CD14-positive monocyte (primary cell): ENCODE measurements at regions not wholly inside any gene's neighbourhood (a gene's known extent, or its start where the extent isn't known, plus 50 kb on each side); places are given as distances from the start of the nearest gene placed in this dataset.
"Not testable (repeated sequence)": the region's sequence is repeated elsewhere in the genome, so short reads cannot be mapped to it uniquely, and the experiment has no call there.

Source experiments
- DNase-seq, 3 donors: peaks; one replicate each; pipeline ENCODE4 v3.0.0-alpha.2; 2011 to 2022
- H2AFZ ChIP-seq: 2 replicates; pipeline ENCODE4 v1.6.0; 2012; ENCODE audit warnings: mild to moderate bottlenecking, low read depth, low read length, inconsistent platforms; ENCODE audit not compliant: insufficient read depth, poor library complexity, severe bottlenecking
- H3K27ac ChIP-seq, 2 donors: 1 replicate in 1 of 2; 2 replicates in 1 of 2; pipeline ENCODE4 v1.5.1; 2012 to 2013; ENCODE audit warnings: low read length in 2 of 2, control low read depth in 1 of 2, inconsistent platforms in 1 of 2, low read depth in 1 of 2, mild to moderate bottlenecking in 1 of 2
- H3K27me3 ChIP-seq, 2 donors: one replicate each; pipeline versions ENCODE4 v1.6.0 to v1.6.1; 2011 to 2013; ENCODE audit warnings: low read length in 2 of 2; ENCODE audit not compliant: control insufficient read depth in 2 of 2, insufficient read depth in 2 of 2
- H3K36me3 ChIP-seq, 2 donors: replicated peaks in 1 of 2; 1 replicate in 1 of 2; 2 replicates in 1 of 2; pipeline versions ENCODE4 v1.5.1 to v1.6.1; 2012 to 2013; ENCODE audit warnings: low read length in 2 of 2, control low read depth in 1 of 2, inconsistent platforms in 1 of 2, mild to moderate bottlenecking in 1 of 2; ENCODE audit not compliant: insufficient read depth in 2 of 2, control insufficient read depth in 1 of 2
- H3K4me1 ChIP-seq, 2 donors: 1 replicate in 1 of 2; 2 replicates in 1 of 2; pipeline versions ENCODE4 v1.5.1 to v1.6.1; 2012 to 2013; ENCODE audit warnings: low read length in 2 of 2, control low read depth in 1 of 2, inconsistent platforms in 1 of 2, mild to moderate bottlenecking in 1 of 2, moderate library complexity in 1 of 2; ENCODE audit not compliant: insufficient read depth in 2 of 2, control insufficient read depth in 1 of 2
- H3K4me2 ChIP-seq: replicated peaks from 2 replicates; pipeline ENCODE3; 2012; ENCODE audit warnings: low read length, moderate library complexity, mild to moderate bottlenecking; ENCODE audit not compliant: poor library complexity, severe bottlenecking; ENCODE audit errors: extremely low read depth
- H3K4me3 ChIP-seq, 3 experiments: fragments of 200-600 bp in 1 of 3; sonication (generic) in 1 of 3; replicated peaks in 1 of 3; 1 replicate in 2 of 3; 2 replicates in 1 of 3; pipeline ENCODE4 v1.5.1; 2011 to 2013; ENCODE audit warnings: low read length in 3 of 3, mild to moderate bottlenecking in 3 of 3, control low read depth in 2 of 3, low read depth in 2 of 3, inconsistent platforms in 1 of 3, moderate library complexity in 1 of 3
- H3K79me2 ChIP-seq: 2 replicates; pipeline ENCODE4 v1.6.0; 2012; ENCODE audit warnings: mild to moderate bottlenecking, control low read depth, inconsistent platforms, low read length, moderate library complexity; ENCODE audit not compliant: insufficient read depth
- H3K9ac ChIP-seq: 2 replicates; pipeline ENCODE4 v1.6.0; 2017; ENCODE audit warnings: low read length, mild to moderate bottlenecking; ENCODE audit not compliant: insufficient read depth, poor library complexity, severe bottlenecking
- H3K9me3 ChIP-seq, 2 donors: replicated peaks in 1 of 2; 1 replicate in 1 of 2; 2 replicates in 1 of 2; pipeline versions ENCODE4 v1.5.1 to v1.6.1; 2012 to 2013; ENCODE audit warnings: low read length in 2 of 2, control low read depth in 1 of 2; ENCODE audit not compliant: control insufficient read depth in 1 of 2, insufficient read depth in 1 of 2
- H4K20me1 ChIP-seq: 2 replicates; pipeline ENCODE4 v1.6.0; 2012; ENCODE audit warnings: mild to moderate bottlenecking, low read length, control low read depth, moderate library complexity; ENCODE audit not compliant: insufficient read depth
- H3K27ac Mint-ChIP-seq, 7 donors: one replicate each; pipeline ENCODE4 v1.8.0; 2020; ENCODE audit warnings: mild to moderate bottlenecking in 7 of 7, mixed read lengths in 7 of 7, moderate library complexity in 6 of 7, inconsistent platforms in 2 of 7
- H3K27me3 Mint-ChIP-seq, 3 donors: one replicate each; pipeline ENCODE4 v1.8.0; 2021 to 2022; ENCODE audit warnings: low read depth in 3 of 3, mild to moderate bottlenecking in 3 of 3, mixed read lengths in 3 of 3, moderate library complexity in 3 of 3, inconsistent platforms in 1 of 3
- H3K36me3 Mint-ChIP-seq, 2 donors: one replicate each; pipeline ENCODE4 v1.8.0; 2020; ENCODE audit warnings: mixed read lengths in 2 of 2, inconsistent platforms in 1 of 2, mild to moderate bottlenecking in 1 of 2
- H3K4me1 Mint-ChIP-seq: one replicate; pipeline ENCODE4 v1.8.0; 2020; ENCODE audit warnings: mild to moderate bottlenecking, mixed read lengths
- H3K4me3 Mint-ChIP-seq, 2 donors: one replicate each; pipeline ENCODE4 v1.8.0; 2020; ENCODE audit warnings: mild to moderate bottlenecking in 2 of 2, mixed read lengths in 2 of 2, moderate library complexity in 1 of 2
- H3K9me3 Mint-ChIP-seq, 7 donors: one replicate each; pipeline ENCODE4 v1.8.0; 2020 to 2022; ENCODE audit warnings: mixed read lengths in 7 of 7, mild to moderate bottlenecking in 6 of 7, moderate library complexity in 6 of 7, inconsistent platforms in 2 of 7
- CTCF ChIP-seq: fragments of 200-600 bp; IDR thresholded peaks from one replicate; pipeline ENCODE4 v1.8.0; 2022; ENCODE audit warnings: antibody characterized with exemption, mild to moderate bottlenecking
- WGBS: methylation state at CpG from one replicate; pipeline ENCODE4 v1.1.5; 2013; ENCODE audit warnings: missing lambda C conversion rate; ENCODE audit not compliant: insufficient coverage; 5-methylcytosine and 5-hydroxymethylcytosine counted together
- intact Hi-C, 2 donors: fragments of 100-400 bp; cut with micrococcal nuclease; formaldehyde crosslinking; loops; one replicate each; pipeline versions ENCODE4 v1.15.0 to v1.15.1; 2023

GRCh38 chr18:39448942-39449341 is 1883.3 kb upstream of the CELF4 start:
- H3K9me3 Mint-ChIP-seq: peaks cover 0 to 9% (median 0%) of the 10 kb centered on the region in 7 donors
- H2AFZ ChIP-seq: no peak overlapping the region
- peaks cover 0 to 1% (median 0%) of the 10 kb centered on the region in 3 donors for H3K27me3 Mint-ChIP-seq
- intact Hi-C loops: no loop called here
- no peaks in the 10 kb centered on the region for H3K36me3 ChIP-seq
- no peaks in the 10 kb centered on the region for H3K36me3 Mint-ChIP-seq
- no peaks in the 10 kb centered on the region for H3K79me2 ChIP-seq
- no peak overlapping the region for H3K27ac Mint-ChIP-seq
- no peak overlapping the region for H3K4me3 Mint-ChIP-seq
- no peak overlapping the region for H3K27ac ChIP-seq
- no peaks in the 10 kb centered on the region for H3K27me3 ChIP-seq
- no peak for DNase-seq
- 0% methylated on average over 1 of the region's 1 CpG for WGBS
- H4K20me1 ChIP-seq: no peaks in the 10 kb centered on the region
- no peak for TF ChIP-seq CTCF
- peaks cover 13% of the 10 kb centered on the region for H3K4me1 Mint-ChIP-seq
- H3K4me1 ChIP-seq: no peaks in the 10 kb centered on the region
- H3K9me3 ChIP-seq: no peaks in the 10 kb centered on the region
- no peak overlapping the region for H3K4me3 ChIP-seq
- H3K4me2 ChIP-seq: no peak overlapping the region
- no peak overlapping the region for H3K9ac ChIP-seq

GRCh38 chr18:39444957-39445356 is 1879.4 kb upstream of the CELF4 start:
- H3K27me3 ChIP-seq, H3K27me3 Mint-ChIP-seq, H3K9me3 ChIP-seq, H3K4me3 ChIP-seq, H3K36me3 Mint-ChIP-seq, H3K4me2 ChIP-seq, H3K4me3 Mint-ChIP-seq, H3K27ac ChIP-seq, DNase-seq, H3K27ac Mint-ChIP-seq, H3K4me1 Mint-ChIP-seq, H3K4me1 ChIP-seq, H3K36me3 ChIP-seq, H3K79me2 ChIP-seq, H2AFZ ChIP-seq, intact Hi-C loops, H3K9ac ChIP-seq, H4K20me1 ChIP-seq: not testable (repeated sequence)
- peaks cover 0 to 14% (median 2%) of the 10 kb centered on the region in 7 donors for H3K9me3 Mint-ChIP-seq
- 78% methylated on average over 1 of the region's 2 CpGs for WGBS
